WTC11 (cell line): ENCODE measurements at regions not wholly inside any gene's neighbourhood (a gene's known extent, or its start where the extent isn't known, plus 50 kb on each side); places are given as distances from the start of the nearest gene placed in this dataset.

Experiments used
- ATF1 ChIP-seq: sonication (generic); formaldehyde crosslinking; IDR thresholded peaks from 2 replicates; pipeline ENCODE4 v1.8.1; 2023; ENCODE audit warnings: mild to moderate bottlenecking, moderate library complexity, missing genetic modification reagents
- ATF2 ChIP-seq: sonication (generic); formaldehyde crosslinking; IDR thresholded peaks from 2 replicates; pipeline ENCODE4 v1.8.1; 2022; ENCODE audit warnings: low read depth, missing genetic modification reagents, borderline replicate concordance
- CREB1 ChIP-seq: sonication (generic); formaldehyde crosslinking; IDR thresholded peaks from 2 replicates; pipeline ENCODE4 v1.8.0; 2023; ENCODE audit warnings: mild to moderate bottlenecking, missing genetic modification reagents
- CTCF ChIP-seq: fragments of 200-600 bp; IDR thresholded peaks from 2 replicates; pipeline ENCODE4 v1.8.0; 2022; ENCODE audit warnings: antibody characterized with exemption
- E2F1 ChIP-seq: sonication (generic); formaldehyde crosslinking; IDR thresholded peaks from 2 replicates; pipeline ENCODE4 v1.8.0; 2022; ENCODE audit warnings: mild to moderate bottlenecking, missing genetic modification reagents
- ELF4 ChIP-seq: sonication (generic); formaldehyde crosslinking; IDR thresholded peaks from 2 replicates; pipeline ENCODE4 v1.8.1; 2022; ENCODE audit warnings: low read depth, mild to moderate bottlenecking, moderate library complexity, missing genetic modification reagents
- HMGXB4 ChIP-seq: sonication (generic); formaldehyde crosslinking; IDR thresholded peaks from 2 replicates; pipeline ENCODE4 v1.8.1; 2023; ENCODE audit warnings: mild to moderate bottlenecking, moderate library complexity, missing genetic modification reagents
- MXD4 ChIP-seq: fragments of 250-450 bp; sonication (Bioruptor Pico); IDR thresholded peaks from 2 replicates; pipeline ENCODE4 v1.8.0; 2021; ENCODE audit warnings: mild to moderate bottlenecking, moderate library complexity, borderline replicate concordance
- ZNF263 ChIP-seq: sonication (generic); formaldehyde crosslinking; IDR thresholded peaks from 2 replicates; pipeline ENCODE4 v1.8.1; 2022; ENCODE audit warnings: low read depth, mild to moderate bottlenecking, moderate library complexity, missing genetic modification reagents

GRCh38 chr11:98390391-98390790 lies 630.4 kb upstream of the CNTN5 start:
- no peak for TF ChIP-seq ZNF263 (CRISPR knock-in tag)
- no peak for TF ChIP-seq ATF1
- TF ChIP-seq ELF4 (CRISPR knock-in tag), result no peak
- TF ChIP-seq CTCF, result no peak
- TF ChIP-seq E2F1 (CRISPR knock-in tag), result no peak
- TF ChIP-seq MXD4 (CRISPR knock-in tag), result no peak
- TF ChIP-seq HMGXB4 (CRISPR knock-in tag), result no peak
- TF ChIP-seq ATF2 (CRISPR knock-in tag), result no peak
- TF ChIP-seq CREB1 (CRISPR knock-in tag), result no peak
